MM.1S (cell line): ENCODE measurements at regions not wholly inside any gene's neighbourhood (a gene's known extent, or its start where the extent isn't known, plus 50 kb on each side); places are given as distances from the start of the nearest gene placed in this dataset.

Experiments used
- CTCF ChIP-seq: fragments of 300-600 bp; sonication (generic); IDR thresholded peaks from 2 replicates; pipeline ENCODE4 v1.5.1; 2016; ENCODE audit warnings: antibody characterized with exemption, low read length, mixed read lengths
- EZH2 ChIP-seq: fragments of 300-600 bp; sonication (generic); optimal IDR thresholded peaks from 2 replicates; pipeline ENCODE3; 2017; ENCODE audit warnings: low read depth, mild to moderate bottlenecking, antibody characterized with exemption, low read length, mixed read lengths
- EZH2phosphoT487 ChIP-seq: fragments of 300-600 bp; sonication (generic); IDR thresholded peaks from 2 replicates; pipeline ENCODE4 v1.6.1; 2018; ENCODE audit warnings: antibody characterized with exemption, low read length

- no peak for TF ChIP-seq CTCF
- no peak for TF ChIP-seq EZH2phosphoT487
- no peak for TF ChIP-seq EZH2
These were observed 305.7 kb downstream of the ACTL7B start for GRCh38 chr9:108550106-108550505.
